ENCODE measurements at regions not wholly inside any gene's neighbourhood (a gene's known extent, or its start where the extent isn't known, plus 50 kb on each side); places are given as distances from the start of the nearest gene placed in this dataset.

DNA sequence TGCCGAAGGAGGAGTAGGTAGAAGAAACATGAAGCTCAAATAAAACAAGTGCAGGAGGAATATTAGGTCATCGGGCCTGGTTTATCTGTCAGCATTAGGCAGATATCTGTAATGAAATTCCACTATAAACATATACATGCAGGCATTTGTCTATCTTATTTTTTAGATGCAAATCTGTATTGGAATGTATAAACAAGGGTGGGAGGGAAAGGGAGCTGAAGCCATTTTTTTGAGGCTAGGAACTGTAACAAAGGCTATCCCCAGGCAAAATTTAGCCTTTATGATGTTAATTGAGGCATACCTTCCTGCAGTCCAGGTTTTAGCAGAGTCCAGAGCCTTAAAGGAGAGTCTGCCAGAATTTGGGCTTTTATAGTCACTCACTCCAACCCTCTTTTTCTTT lies 72.5 kb downstream of the PHLDA1 start:
- Histone ChIP-seq H3K9me3 (no peaks in the 10 kb centered on the region), H3K27ac (no peak overlapping the region), H3K4me1 (peaks cover 18% of the 10 kb centered on the region), H3K27me3 (no peaks in the 10 kb centered on the region), H3K4me3 (no peak overlapping the region), H3K36me3 (no peaks in the 10 kb centered on the region)
- intact Hi-C loops (cut with DNase I) = no loop called here
- no peak for DNase-seq
- TF ChIP-seq, protein P1, sequence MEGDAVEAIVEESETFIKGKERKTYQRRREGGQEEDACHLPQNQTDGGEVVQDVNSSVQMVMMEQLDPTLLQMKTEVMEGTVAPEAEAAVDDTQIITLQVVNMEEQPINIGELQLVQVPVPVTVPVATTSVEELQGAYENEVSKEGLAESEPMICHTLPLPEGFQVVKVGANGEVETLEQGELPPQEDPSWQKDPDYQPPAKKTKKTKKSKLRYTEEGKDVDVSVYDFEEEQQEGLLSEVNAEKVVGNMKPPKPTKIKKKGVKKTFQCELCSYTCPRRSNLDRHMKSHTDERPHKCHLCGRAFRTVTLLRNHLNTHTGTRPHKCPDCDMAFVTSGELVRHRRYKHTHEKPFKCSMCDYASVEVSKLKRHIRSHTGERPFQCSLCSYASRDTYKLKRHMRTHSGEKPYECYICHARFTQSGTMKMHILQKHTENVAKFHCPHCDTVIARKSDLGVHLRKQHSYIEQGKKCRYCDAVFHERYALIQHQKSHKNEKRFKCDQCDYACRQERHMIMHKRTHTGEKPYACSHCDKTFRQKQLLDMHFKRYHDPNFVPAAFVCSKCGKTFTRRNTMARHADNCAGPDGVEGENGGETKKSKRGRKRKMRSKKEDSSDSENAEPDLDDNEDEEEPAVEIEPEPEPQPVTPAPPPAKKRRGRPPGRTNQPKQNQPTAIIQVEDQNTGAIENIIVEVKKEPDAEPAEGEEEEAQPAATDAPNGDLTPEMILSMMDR (IDR thresholded peaks at IDR 0.05) = no peak
- ATAC-seq = no peak

DNA sequence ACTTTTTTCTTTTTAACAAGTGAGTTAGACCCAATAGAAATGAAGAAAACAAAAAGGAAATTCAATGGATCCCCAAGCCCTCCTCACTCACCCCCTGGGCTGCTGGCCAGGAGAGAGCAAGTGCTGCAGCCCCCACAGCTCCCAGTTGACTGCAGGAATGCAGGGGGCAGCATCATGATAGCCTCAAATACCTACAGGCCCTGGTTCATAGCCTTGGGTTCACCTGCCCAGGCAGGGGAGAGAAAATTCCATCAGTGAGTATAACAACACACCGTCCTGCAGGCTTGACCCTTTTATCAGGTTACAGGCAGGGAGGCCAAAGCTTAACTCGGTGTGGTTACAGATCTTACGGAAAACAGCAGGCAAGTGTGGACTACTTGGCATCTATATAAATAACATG lies 76.3 kb downstream of the PHLDA1 start:
- no peak for ATAC-seq
- no peaks in the 10 kb centered on the region for H3K36me3 ChIP-seq
- intact Hi-C loops (cut with DNase I) = no loop called here
- TF ChIP-seq, protein P1 (IDR thresholded peaks at IDR 0.05) = no peak
- H3K27ac ChIP-seq = no peak overlapping the region
- no peak for DNase-seq
- peaks cover 30% of the 10 kb centered on the region for H3K4me1 ChIP-seq
- no peak overlapping the region for H3K4me3 ChIP-seq
- no peaks in the 10 kb centered on the region for H3K9me3 ChIP-seq
- no peaks in the 10 kb centered on the region for H3K27me3 ChIP-seq

DNA sequence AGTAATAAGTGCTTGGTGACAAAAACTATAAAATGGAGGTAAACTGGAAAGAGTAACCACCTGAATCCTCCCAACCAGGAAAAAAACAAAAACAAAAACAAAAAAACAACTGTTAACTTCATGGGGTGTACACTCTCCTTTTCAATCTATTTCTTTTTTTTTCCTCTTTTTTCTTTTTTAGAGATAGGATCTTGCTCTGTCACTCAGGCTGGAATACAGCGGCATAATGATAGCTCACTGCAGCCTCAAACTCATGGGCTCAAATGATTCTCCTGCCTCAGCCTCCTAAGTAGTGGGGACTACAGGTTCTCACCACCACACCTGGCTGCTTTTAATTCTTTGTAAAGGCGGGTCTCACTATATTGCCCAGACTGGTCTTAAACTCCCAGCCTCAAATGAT lies 76.8 kb downstream of the PHLDA1 start:
- H3K4me3 ChIP-seq = no peak overlapping the region
- TF ChIP-seq, protein P1 (IDR thresholded peaks at IDR 0.05) = no peak
- no peak overlapping the region for H3K27ac ChIP-seq
- no peaks in the 10 kb centered on the region for H3K27me3 ChIP-seq
- peaks cover 25% of the 10 kb centered on the region for H3K4me1 ChIP-seq
- no peaks in the 10 kb centered on the region for H3K36me3 ChIP-seq
- DNase-seq (no peak), ATAC-seq (no peak)
- H3K9me3 ChIP-seq = no peaks in the 10 kb centered on the region
- intact Hi-C loops (cut with DNase I) = no loop called here

DNA sequence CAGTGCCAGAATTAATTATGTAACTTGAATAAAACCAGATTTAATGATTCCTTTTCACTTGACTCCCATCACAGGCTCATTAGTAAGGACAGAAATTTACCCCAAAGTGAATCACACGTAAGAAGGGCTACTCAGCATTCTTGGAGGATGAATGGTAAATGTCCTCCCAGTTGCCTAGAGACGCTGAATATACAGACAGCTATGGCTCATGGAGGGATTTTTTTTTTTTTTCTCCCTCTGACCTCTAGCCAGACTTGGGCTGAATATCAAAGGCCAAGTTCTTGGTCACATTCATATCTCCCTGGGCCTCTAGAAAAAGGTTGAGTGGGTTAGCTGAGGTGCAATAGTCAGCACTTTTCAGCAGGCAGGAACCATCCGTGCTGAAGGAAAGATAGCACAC lies 77.5 kb downstream of the PHLDA1 start:
- Histone ChIP-seq H3K9me3 (no peaks in the 10 kb centered on the region), H3K4me1 (peaks cover 18% of the 10 kb centered on the region), H3K4me3 (no peak overlapping the region), H3K27me3 (no peaks in the 10 kb centered on the region), H3K36me3 (no peaks in the 10 kb centered on the region), H3K27ac (no peak overlapping the region)
- intact Hi-C loops (cut with DNase I) = no loop called here
- TF ChIP-seq, protein P1 (IDR thresholded peaks at IDR 0.05) = no peak
- ATAC-seq (no peak), DNase-seq (no peak)

DNA sequence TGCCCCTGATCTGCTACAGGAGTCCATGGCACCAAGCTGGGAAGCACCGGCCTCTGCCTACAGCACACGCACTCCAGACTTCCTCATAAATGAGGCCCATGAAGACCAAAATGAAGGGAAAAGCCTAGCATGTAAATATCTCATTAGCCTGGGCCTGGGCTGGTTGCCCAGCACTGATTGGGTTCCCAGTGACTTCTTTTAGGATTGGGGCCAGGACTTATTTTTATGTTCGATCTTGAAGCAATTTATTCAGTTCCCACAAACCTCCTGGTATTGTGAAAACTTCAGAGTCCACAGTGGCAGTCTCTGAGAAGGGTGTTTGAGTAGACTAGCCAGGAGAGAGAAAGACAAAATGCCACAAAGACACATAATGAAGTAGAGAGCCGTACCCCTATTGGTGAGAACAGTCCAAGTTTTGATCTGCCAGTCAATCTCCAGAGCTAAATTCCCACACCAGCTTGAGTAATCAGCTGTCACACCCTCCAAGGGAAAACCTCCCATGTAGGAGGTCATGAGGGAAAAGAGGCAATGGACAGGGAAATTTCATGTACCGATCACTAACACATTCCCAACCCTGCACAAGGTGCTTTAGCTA lies 78.2 kb downstream of the PHLDA1 start:
- Histone ChIP-seq H3K36me3 (no peaks in the 10 kb centered on the region), H3K27me3 (no peaks in the 10 kb centered on the region), H3K9me3 (no peaks in the 10 kb centered on the region), H3K4me1 (peaks cover 15% of the 10 kb centered on the region), H3K4me3 (no peak overlapping the region), H3K27ac (no peak overlapping the region)
- TF ChIP-seq, protein P1 (IDR thresholded peaks at IDR 0.05) = no peak
- DNase-seq (no peak), ATAC-seq (no peak)
- intact Hi-C loops (cut with DNase I) = no loop called here
